ENCODE measurements at regions not wholly inside any gene's neighbourhood (a gene's known extent, or its start where the extent isn't known, plus 50 kb on each side); places are given as distances from the start of the nearest gene placed in this dataset.

DNA sequence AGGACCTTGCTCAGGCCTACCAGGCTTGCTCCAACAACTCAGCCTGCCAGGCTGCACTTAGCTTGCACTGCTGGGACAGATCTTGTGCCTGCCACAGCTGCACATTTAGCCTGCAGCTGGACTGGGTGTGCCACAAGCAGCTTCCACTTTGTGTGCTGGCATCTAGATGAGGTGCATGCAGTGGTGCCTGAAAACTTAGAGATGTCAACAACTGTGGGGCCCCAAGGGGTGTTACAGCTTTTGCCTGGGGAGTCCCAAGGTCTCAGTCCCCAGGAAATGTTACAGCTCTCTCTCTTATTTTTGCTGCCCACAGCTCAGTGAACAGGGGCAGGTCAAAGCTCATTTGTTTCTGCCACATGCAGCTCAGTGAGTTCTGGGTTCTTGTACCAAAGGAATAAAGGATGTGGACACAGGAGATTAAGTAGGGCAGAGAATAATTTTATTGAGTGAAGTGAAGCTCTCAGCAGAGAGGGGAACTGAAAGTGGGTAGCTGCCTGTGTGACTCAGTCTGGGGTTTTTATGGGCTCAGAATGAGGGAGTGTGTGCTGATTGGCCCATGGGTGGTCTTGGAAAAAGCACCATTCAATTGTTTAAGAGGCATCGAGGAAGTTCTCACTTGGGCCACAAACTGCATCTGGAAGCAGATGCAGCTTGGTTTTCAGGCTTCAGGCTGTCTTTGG, 828.3 kb downstream of the TECRL start (continued):
- TF ChIP-seq, protein P1, sequence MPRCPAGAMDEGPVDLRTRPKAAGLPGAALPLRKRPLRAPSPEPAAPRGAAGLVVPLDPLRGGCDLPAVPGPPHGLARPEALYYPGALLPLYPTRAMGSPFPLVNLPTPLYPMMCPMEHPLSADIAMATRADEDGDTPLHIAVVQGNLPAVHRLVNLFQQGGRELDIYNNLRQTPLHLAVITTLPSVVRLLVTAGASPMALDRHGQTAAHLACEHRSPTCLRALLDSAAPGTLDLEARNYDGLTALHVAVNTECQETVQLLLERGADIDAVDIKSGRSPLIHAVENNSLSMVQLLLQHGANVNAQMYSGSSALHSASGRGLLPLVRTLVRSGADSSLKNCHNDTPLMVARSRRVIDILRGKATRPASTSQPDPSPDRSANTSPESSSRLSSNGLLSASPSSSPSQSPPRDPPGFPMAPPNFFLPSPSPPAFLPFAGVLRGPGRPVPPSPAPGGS (IDR thresholded peaks at IDR 0.05; ENCODE audit: borderline replicate concordance, insufficient read depth, low read depth, low read length, poor library complexity, severe bottlenecking), result no peak
- TF ChIP-seq RUNX3 (IDR thresholded peaks at IDR 0.05; ENCODE audit: low read length), result peak; percentile 70
- no peak for TF ChIP-seq KDM1A (IDR thresholded peaks at IDR 0.05; ENCODE audit: borderline replicate concordance)
- TF ChIP-seq SUPT20H (IDR thresholded peaks at IDR 0.05; ENCODE audit: borderline replicate concordance, control insufficient read depth, low read depth, low read length), result no peak
- no peak for TF ChIP-seq EED (IDR thresholded peaks at IDR 0.05; ENCODE audit: low read depth)
- TF ChIP-seq EP300 (IDR thresholded peaks at IDR 0.05; ENCODE audit: borderline replicate concordance in 1 of 2, control insufficient read depth in 1 of 2, low read depth in 2 of 2, low read length in 2 of 2), result peak in 1 of 2 experiments; percentile 52; a peak in 1 of 4 replicates
- TF ChIP-seq NFIC (IDR thresholded peaks at IDR 0.05; ENCODE audit: low read depth, low read length), result 0 out of 2 replicates have a peak, but pooled peaks have one; percentile 24

DNA sequence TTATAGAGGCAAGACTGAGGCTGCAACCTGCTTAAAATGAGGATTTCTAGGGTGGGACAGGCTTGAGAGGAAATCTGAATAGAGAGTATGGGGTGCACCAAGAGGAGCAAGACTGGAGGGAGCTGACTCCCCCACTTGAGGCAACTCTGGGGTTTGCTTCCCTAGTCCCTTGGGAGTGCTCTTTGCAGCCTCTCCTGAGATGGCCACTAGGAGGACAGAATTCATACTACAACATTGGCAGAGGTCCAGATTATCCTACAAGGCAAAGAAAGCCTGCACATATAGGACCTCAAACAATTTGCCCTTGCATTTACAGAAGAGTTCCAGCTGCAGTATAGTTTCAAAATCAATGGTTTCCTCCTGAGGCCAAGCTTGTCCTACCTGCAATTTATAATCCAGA, 830.9 kb downstream of the TECRL start:
- Histone ChIP-seq H4K20me1 (ENCODE audit: control insufficient read depth, insufficient read depth) (no peaks in the 10 kb centered on the region), H3K9ac (ENCODE audit: control insufficient read depth, insufficient read depth, low read length) (no peak overlapping the region), H3K4me3 (no peak overlapping the region), H2AFZ (ENCODE audit: control insufficient read depth, low read depth, low read length) (no peak overlapping the region), H3K27ac (ENCODE audit: control insufficient read depth, insufficient read depth) (no peak overlapping the region), H3K79me2 (ENCODE audit: control insufficient read depth, insufficient read depth, low read length) (no peaks in the 10 kb centered on the region), H3K27me3 (replicated peaks in 1 of 2; ENCODE audit: control insufficient read depth in 2 of 2, insufficient read depth in 2 of 2, low read length in 1 of 2) (no peaks in the 10 kb centered on the region), H3K4me2 (ENCODE audit: control insufficient read depth, insufficient read depth) (no peak overlapping the region), H3K9me3 (replicated peaks; ENCODE audit: control insufficient read depth, insufficient read depth, low read length) (no peaks in the 10 kb centered on the region; the same call in 2 of the 3 replicates), H3K36me3 (ENCODE audit: control insufficient read depth in 2 of 2, insufficient read depth in 2 of 2, low read length in 1 of 2) (no peaks in the 10 kb centered on the region), H3K4me1 (ENCODE audit: control insufficient read depth, insufficient read depth, low read length) (peaks cover 4% of the 10 kb centered on the region)
- intact Hi-C loops (cut with micrococcal nuclease; ENCODE audit: unreplicated experiment), result no loop called here
- ATAC-seq, result no peak
- ChIA-PET RAD21 (ENCODE audit: unreplicated experiment) (no interaction called here), POLR2A (no interaction called here), SMC1A (ENCODE audit: uncharacterized antibody, unreplicated experiment) (interaction anchor here (1.0 to 1.6 kb wide), 3 partner anchors 12 to 17 kb away, joined by 3 to 5 read pairs (median 4); no protein-coding TSS in a partner anchor), CTCF (interaction anchor here (1.8 kb wide), 1 partner anchor 15 kb away, joined by 5 read pairs; no protein-coding TSS in a partner anchor)
- BruUV-seq (replicated peaks), result no TSS peak
- in situ Hi-C loops (cut with MboI), result no loop called here
- no peak for DNase-seq (ENCODE audit: low read depth, low spot score)
- no peak for FAIRE-seq
- TF ChIP-seq, protein P2, sequence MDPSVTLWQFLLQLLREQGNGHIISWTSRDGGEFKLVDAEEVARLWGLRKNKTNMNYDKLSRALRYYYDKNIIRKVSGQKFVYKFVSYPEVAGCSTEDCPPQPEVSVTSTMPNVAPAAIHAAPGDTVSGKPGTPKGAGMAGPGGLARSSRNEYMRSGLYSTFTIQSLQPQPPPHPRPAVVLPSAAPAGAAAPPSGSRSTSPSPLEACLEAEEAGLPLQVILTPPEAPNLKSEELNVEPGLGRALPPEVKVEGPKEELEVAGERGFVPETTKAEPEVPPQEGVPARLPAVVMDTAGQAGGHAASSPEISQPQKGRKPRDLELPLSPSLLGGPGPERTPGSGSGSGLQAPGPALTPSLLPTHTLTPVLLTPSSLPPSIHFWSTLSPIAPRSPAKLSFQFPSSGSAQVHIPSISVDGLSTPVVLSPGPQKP (IDR thresholded peaks at IDR 0.05; ENCODE audit: low read depth, low read length), result no peak
- no peak for TF ChIP-seq HDGF (IDR thresholded peaks at IDR 0.05)
- TF ChIP-seq, protein P3, sequence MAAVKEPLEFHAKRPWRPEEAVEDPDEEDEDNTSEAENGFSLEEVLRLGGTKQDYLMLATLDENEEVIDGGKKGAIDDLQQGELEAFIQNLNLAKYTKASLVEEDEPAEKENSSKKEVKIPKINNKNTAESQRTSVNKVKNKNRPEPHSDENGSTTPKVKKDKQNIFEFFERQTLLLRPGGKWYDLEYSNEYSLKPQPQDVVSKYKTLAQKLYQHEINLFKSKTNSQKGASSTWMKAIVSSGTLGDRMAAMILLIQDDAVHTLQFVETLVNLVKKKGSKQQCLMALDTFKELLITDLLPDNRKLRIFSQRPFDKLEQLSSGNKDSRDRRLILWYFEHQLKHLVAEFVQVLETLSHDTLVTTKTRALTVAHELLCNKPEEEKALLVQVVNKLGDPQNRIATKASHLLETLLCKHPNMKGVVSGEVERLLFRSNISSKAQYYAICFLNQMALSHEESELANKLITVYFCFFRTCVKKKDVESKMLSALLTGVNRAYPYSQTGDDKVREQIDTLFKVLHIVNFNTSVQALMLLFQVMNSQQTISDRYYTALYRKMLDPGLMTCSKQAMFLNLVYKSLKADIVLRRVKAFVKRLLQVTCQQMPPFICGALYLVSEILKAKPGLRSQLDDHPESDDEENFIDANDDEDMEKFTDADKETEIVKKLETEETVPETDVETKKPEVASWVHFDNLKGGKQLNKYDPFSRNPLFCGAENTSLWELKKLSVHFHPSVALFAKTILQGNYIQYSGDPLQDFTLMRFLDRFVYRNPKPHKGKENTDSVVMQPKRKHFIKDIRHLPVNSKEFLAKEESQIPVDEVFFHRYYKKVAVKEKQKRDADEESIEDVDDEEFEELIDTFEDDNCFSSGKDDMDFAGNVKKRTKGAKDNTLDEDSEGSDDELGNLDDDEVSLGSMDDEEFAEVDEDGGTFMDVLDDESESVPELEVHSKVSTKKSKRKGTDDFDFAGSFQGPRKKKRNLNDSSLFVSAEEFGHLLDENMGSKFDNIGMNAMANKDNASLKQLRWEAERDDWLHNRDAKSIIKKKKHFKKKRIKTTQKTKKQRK (IDR thresholded peaks at IDR 0.05; ENCODE audit: low read depth, low read length), result no peak
- no peak for TF ChIP-seq SMAD1 (IDR thresholded peaks at IDR 0.05; ENCODE audit: low read depth, partially characterized antibody)
- no peak for TF ChIP-seq NRF1 (conservative IDR thresholded peaks at IDR 0.05; ENCODE audit: low read depth, low read length)

Data from GM12878 (cell line).